ENCODE measurements at regions not wholly inside any gene's neighbourhood (a gene's known extent, or its start where the extent isn't known, plus 50 kb on each side); places are given as distances from the start of the nearest gene placed in this dataset.

- BruUV-seq (replicated peaks): no TSS peak
- DNase-seq (ENCODE audit: low read depth, low spot score) (no peak), ATAC-seq (no peak)
- Histone ChIP-seq H4K20me1 (ENCODE audit: insufficient read depth) (no peaks in the 10 kb centered on the region), H3K9ac (ENCODE audit: low read length) (no peak overlapping the region), H3K9me3 (ENCODE audit: control insufficient read depth in 1 of 2, insufficient read depth in 1 of 2, low read depth in 1 of 2, low read length in 2 of 2) (peaks cover 0 to 18% of the 10 kb centered on the region in 2 experiments; a peak in 2 of 4 replicates), H3K79me2 (ENCODE audit: insufficient read depth, low read length) (no peaks in the 10 kb centered on the region), H3K27me3 (ENCODE audit: insufficient read depth, low read length) (no peaks in the 10 kb centered on the region), H2AFZ (ENCODE audit: low read depth, low read length, poor library complexity, severe bottlenecking) (no peak overlapping the region), H3K4me2 (ENCODE audit: low read length) (no peak overlapping the region), H3K27ac (ENCODE audit: low read depth, low read length) (no peak overlapping the region), H3K9me2 (ENCODE audit: insufficient read depth) (no peaks in the 10 kb centered on the region), H3K4me1 (ENCODE audit: control insufficient read depth in 1 of 2, insufficient read depth in 2 of 2, low read length in 2 of 2) (peaks cover 0 to 5% of the 10 kb centered on the region in 2 experiments; a peak in 1 of 4 replicates), H3K4me3 (replicated peaks in 1 of 2; ENCODE audit: low read depth in 1 of 2, low read length in 2 of 2) (no peak overlapping the region), H3K36me3 (ENCODE audit: control insufficient read depth in 1 of 2, insufficient read depth in 2 of 2, low read length in 2 of 2) (no peaks in the 10 kb centered on the region)
- CTCF ChIA-PET: no interaction called here
- RAD21 ChIA-PET (ENCODE audit: low non-redundant PET in 1 of 2, low total read pairs in 2 of 2, uncharacterized antibody in 2 of 2, unreplicated experiment in 2 of 2): no interaction called here
- TF ChIP-seq MAX (IDR thresholded peaks at IDR 0.05): no peak
- TF ChIP-seq SRF (IDR thresholded peaks at IDR 0.05; ENCODE audit: low read depth): no peak
- TF ChIP-seq SIN3A (IDR thresholded peaks at IDR 0.05; ENCODE audit: low read depth): no peak
- TF ChIP-seq REST (IDR thresholded peaks at IDR 0.05; ENCODE audit: low read depth): no peak
- TF ChIP-seq, protein P1, sequence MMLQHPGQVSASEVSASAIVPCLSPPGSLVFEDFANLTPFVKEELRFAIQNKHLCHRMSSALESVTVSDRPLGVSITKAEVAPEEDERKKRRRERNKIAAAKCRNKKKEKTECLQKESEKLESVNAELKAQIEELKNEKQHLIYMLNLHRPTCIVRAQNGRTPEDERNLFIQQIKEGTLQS (IDR thresholded peaks at IDR 0.05): no peak
- TF ChIP-seq, protein P2, sequence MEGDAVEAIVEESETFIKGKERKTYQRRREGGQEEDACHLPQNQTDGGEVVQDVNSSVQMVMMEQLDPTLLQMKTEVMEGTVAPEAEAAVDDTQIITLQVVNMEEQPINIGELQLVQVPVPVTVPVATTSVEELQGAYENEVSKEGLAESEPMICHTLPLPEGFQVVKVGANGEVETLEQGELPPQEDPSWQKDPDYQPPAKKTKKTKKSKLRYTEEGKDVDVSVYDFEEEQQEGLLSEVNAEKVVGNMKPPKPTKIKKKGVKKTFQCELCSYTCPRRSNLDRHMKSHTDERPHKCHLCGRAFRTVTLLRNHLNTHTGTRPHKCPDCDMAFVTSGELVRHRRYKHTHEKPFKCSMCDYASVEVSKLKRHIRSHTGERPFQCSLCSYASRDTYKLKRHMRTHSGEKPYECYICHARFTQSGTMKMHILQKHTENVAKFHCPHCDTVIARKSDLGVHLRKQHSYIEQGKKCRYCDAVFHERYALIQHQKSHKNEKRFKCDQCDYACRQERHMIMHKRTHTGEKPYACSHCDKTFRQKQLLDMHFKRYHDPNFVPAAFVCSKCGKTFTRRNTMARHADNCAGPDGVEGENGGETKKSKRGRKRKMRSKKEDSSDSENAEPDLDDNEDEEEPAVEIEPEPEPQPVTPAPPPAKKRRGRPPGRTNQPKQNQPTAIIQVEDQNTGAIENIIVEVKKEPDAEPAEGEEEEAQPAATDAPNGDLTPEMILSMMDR (IDR thresholded peaks at IDR 0.05 in 2 of 3, conservative IDR thresholded peaks at IDR 0.05 in 1 of 3; ENCODE audit: borderline replicate concordance in 1 of 3, insufficient read depth in 1 of 3, low read depth in 2 of 3, low read length in 2 of 3): no peak
- no peak for TF ChIP-seq EZH2phosphoT487 (IDR thresholded peaks at IDR 0.05; ENCODE audit: borderline replicate concordance)
- no peak for TF ChIP-seq TCF7L2 (IDR thresholded peaks at IDR 0.05; ENCODE audit: borderline replicate concordance, extremely low read depth, insufficient read depth, insufficient read length)
- TF ChIP-seq EZH2 (IDR thresholded peaks at IDR 0.05): no peak
- TF ChIP-seq ZFX (IDR thresholded peaks at IDR 0.05): no peak
- TF ChIP-seq POLR2AphosphoS5 (IDR thresholded peaks at IDR 0.05; ENCODE audit: low read depth, low read length): no peak
- TF ChIP-seq POLR2A (IDR thresholded peaks at IDR 0.05; ENCODE audit: borderline replicate concordance, extremely low read depth, insufficient read depth, insufficient read length): no peak
- no peak for TF ChIP-seq FOSL1 (IDR thresholded peaks at IDR 0.05; ENCODE audit: low read depth)
- intact Hi-C loops (cut with micrococcal nuclease): no loop called here
- POLR2A ChIA-PET: no interaction called here
These were observed 283.6 kb upstream of the NMUR2 start for GRCh38 chr5:152688561-152689249.
